ENCODE measurements at regions not wholly inside any gene's neighbourhood (a gene's known extent, or its start where the extent isn't known, plus 50 kb on each side); places are given as distances from the start of the nearest gene placed in this dataset.

DNA sequence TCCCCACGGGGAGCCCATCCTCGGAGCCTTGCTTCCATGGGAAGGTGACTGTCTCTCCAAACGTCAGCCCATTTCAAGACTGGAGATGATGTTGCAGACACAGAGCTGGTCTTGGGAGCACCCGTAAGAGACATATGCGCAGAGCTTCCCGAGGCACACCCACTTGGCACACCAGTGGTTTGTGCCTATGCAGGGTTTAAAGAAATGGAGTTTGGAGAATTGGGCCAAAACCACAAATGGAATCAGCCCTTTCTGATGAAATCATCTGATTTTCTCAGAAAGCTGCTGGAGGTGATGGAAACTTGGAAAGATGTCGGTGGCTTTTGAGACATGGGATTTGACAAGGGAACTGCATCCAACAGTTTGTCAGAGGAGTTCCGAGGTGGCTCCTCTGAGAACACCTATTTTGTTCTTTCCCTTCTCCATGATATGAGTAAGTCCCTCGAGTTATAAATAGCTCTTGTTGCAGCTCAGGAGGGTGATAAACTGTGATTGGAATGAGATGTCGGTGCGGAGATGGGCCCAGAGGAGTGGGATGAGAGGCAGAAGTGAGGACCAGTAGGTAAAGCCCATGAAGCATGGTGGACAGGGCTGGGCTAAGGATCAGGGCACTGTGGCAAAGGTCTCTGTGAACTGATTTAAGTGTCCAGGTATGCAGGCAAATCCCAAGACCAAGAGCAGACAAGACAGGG lies 225.7 kb downstream of the ACKR3 start:
- TF ChIP-seq, protein P1, sequence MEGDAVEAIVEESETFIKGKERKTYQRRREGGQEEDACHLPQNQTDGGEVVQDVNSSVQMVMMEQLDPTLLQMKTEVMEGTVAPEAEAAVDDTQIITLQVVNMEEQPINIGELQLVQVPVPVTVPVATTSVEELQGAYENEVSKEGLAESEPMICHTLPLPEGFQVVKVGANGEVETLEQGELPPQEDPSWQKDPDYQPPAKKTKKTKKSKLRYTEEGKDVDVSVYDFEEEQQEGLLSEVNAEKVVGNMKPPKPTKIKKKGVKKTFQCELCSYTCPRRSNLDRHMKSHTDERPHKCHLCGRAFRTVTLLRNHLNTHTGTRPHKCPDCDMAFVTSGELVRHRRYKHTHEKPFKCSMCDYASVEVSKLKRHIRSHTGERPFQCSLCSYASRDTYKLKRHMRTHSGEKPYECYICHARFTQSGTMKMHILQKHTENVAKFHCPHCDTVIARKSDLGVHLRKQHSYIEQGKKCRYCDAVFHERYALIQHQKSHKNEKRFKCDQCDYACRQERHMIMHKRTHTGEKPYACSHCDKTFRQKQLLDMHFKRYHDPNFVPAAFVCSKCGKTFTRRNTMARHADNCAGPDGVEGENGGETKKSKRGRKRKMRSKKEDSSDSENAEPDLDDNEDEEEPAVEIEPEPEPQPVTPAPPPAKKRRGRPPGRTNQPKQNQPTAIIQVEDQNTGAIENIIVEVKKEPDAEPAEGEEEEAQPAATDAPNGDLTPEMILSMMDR (IDR thresholded peaks at IDR 0.05; ENCODE audit: low read depth, low read length, missing control alignments), result no peak
- no peak for DNase-seq (ENCODE audit: extremely low read depth, low read depth)

DNA sequence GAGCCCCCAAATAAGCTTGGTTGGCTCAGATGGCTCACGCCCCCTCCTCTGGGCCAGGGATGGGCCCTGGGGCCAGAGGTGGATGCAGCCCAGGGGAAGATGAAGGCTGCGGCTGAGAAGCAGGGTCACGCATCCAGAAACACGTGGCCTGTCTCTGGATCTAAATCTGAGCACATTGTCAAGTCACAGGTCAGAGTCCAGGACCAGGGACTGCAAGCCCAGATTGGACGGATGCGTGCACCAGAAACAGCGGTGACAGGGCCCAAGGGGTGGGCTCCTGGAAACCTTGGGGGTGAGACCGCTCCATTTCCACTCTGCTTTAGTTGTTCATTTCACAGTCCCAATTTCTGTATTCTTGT lies 226.2 kb downstream of the ACKR3 start:
- no peak for DNase-seq (ENCODE audit: extremely low read depth, low read depth)
- TF ChIP-seq, protein P1 (IDR thresholded peaks at IDR 0.05; ENCODE audit: low read depth, low read length, missing control alignments), result no peak
- no peak overlapping the region for H3K4me3 ChIP-seq (replicated peaks; ENCODE audit: low read depth, low read length)

More for the DNA sequence above, 225.7 kb downstream of the ACKR3 start:
- no peak overlapping the region for H3K4me3 ChIP-seq (replicated peaks; ENCODE audit: low read depth, low read length)

DNA sequence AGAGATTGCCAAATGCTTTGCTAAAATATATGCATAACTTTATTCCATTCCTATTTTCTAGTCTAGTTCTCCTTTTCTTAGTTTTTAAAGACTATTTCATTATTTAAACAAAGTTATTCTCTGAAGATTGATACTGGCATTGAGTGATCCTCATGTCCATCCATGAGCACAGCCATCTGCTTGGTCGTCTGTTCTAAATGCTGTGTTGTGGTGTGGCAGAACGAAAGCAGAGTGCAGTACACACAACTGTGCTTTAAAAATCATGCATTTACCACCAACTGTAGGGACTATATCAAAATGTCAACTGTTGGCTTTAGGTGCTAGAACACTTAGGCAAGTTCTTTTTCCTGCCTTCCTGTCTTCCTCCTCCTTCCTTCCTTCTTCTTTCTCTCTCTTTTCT lies 226.6 kb downstream of the ACKR3 start:
- no peak overlapping the region for H3K4me3 ChIP-seq (replicated peaks; ENCODE audit: low read depth, low read length)
- TF ChIP-seq, protein P1 (IDR thresholded peaks at IDR 0.05; ENCODE audit: low read depth, low read length, missing control alignments), result no peak
- DNase-seq (ENCODE audit: extremely low read depth, low read depth), result no peak

DNA sequence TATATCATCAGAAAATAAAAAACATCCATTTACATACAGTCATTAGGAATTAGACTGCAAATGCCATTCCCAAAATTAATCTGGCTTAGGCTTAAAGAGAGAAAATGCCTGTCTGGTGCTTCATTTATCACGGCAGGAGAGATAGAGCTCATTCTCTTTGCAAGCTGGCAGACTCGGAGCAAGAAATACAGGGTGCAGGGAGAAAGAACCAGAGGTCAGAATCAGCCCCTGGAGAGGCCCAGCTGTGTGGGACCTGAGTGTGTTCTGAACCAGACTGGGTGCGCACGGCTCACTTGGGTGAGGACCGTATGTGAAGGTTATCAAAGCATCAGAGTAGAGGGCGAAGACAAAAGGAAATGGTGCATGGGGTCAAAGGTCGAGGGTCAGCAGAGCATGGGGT lies 227.8 kb downstream of the ACKR3 start:
- H3K4me3 ChIP-seq (replicated peaks; ENCODE audit: low read depth, low read length), result no peak overlapping the region
- no peak for DNase-seq (ENCODE audit: extremely low read depth, low read depth)
- TF ChIP-seq, protein P1 (IDR thresholded peaks at IDR 0.05; ENCODE audit: low read depth, low read length, missing control alignments), result no peak

DNA sequence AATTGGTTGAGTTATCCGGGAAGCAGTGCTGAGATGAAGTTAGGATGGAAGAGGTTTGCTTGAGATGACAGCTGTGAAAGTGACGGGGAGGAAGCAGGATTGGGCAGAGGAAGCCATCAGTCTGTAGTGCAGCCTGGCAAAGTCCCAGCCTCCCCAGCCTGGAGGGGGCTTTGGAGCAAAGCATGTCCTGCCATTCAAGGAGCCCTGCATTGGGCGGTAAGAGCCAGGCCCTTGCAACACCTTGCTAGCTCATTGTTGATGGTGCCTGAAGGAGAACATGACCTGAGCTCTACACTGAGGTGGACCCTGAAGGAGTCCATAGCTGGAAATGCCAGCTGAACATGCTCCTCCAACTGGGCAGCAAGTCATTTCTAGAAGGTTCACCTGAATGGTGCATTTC lies 228.9 kb downstream of the ACKR3 start:
- H3K4me3 ChIP-seq (replicated peaks; ENCODE audit: low read depth, low read length), result no peak overlapping the region
- no peak for DNase-seq (ENCODE audit: extremely low read depth, low read depth)
- TF ChIP-seq, protein P1 (IDR thresholded peaks at IDR 0.05; ENCODE audit: low read depth, low read length, missing control alignments), result no peak

DNA sequence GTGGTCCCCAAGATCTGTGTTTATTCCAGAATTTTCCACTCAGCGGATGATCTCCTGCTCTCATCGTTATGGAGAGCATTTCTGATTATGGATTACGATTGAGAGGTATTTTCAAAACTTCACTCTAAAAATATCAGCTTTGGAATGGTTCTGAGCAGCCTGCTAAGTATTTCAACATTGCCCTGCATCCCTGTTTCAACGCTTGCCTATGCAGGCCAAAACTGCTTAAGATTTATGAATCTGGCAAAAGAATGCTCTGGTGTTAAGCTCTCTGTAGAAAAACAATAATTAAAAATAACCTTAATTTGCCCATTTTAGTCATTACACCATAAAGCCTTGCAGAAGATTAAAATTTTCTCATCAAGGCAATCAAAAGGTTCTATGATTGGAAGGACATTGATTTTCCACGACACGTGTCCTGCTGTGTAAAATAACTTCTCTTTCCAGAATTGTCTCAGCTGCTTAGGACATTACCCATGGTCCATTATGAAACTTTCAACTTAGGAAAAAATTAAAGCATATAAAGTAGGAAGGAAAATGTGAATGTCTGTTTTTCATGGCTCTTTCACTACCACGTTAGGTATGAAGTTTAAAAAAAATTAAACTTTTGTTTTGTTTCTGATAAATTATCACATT lies 229.9 kb downstream of the ACKR3 start:
- no peak overlapping the region for H3K4me3 ChIP-seq (replicated peaks; ENCODE audit: low read depth, low read length)
- TF ChIP-seq, protein P1 (IDR thresholded peaks at IDR 0.05; ENCODE audit: low read depth, low read length, missing control alignments), result no peak
- no peak for DNase-seq (ENCODE audit: extremely low read depth, low read depth)
